HG02571 (cell line): ENCODE measurements at regions not wholly inside any gene's neighbourhood (a gene's known extent, or its start where the extent isn't known, plus 50 kb on each side); places are given as distances from the start of the nearest gene placed in this dataset.

Experiments
- ATAC-seq: cut with Tn5 transposase; IDR thresholded peaks from one replicate; pipeline ENCODE4 v1.9.1; 2021; ENCODE audit warnings: mild to moderate bottlenecking, moderate library complexity; ENCODE audit not compliant: unreplicated experiment

GRCh38 chr4:180058691-180059215 lies 2184.4 kb upstream of the TENM3 start:
- ATAC-seq = peak; percentile 10

DNA sequence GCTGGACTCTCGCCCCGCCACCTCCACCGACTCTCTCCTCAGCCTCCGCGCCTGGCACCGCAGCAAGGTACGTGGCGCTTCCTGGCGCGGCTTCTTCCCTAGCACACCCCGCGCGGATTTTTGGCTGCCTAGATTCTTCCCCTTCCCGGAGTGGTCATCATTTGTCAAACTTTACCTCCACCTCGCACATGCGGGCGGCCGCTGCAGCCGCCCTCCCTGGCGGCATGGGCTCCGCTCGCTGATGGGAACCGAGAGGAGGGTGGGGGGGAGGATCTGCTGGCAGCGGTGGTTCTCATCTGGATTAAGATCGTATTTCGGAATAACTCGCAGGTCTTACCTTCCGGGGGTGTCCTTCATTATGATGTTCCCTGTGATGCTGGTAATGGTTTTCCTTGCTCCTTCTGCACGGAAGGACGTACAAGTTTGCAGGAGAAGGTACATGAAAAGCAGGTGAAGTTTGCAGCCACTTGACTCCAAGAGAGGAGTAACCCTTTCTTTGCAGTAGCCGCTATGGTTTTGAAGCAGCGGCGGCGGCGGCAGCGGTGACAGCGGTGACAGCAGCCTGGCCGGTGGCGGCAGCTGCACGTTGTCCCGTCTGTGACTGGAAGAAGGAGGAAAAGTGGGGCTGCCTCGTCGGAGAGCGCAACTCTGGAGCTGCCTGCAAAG lies 2183.9 kb upstream of the TENM3 start:
- ATAC-seq = no peak

DNA sequence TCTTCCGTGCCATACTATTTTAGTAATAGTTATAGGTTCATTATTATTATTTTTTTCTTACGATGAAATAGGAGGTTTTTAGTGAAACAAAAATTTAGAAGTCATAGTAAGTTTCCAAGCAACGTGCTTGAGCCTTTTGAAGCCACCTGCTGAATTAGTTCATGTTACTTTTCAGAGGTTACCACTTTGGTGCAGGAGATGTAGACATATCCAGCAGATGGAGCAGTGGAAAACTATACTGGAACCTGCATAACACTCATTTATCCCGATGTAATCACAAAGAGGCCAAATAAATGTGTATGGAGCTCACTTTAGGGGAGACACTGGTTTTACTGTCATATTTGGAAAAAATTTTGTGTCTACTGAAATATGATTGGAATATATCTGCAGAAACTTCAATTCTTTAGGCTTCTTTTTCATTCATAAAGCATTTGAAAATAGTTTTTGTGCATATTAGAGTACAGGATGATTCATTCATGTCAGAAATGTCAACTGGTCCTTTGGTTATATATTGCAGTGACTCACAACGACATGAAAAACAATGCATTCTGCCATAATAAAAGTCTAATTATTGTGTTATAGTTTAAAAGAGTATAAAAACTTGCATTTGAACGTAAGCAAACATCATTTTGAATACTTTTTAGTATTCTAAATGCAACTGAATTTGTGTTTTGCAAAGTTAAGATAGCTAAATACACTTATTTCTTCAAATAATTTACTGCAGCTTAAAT lies 2182.9 kb upstream of the TENM3 start:
- ATAC-seq = no peak

GRCh38 chr4:180081072-180081471 lies 2162.1 kb upstream of the TENM3 start:
- ATAC-seq = no peak

- ATAC-seq = no peak
Observed at GRCh38 chr4:180084561-180084960, 2158.6 kb upstream of the TENM3 start.

DNA sequence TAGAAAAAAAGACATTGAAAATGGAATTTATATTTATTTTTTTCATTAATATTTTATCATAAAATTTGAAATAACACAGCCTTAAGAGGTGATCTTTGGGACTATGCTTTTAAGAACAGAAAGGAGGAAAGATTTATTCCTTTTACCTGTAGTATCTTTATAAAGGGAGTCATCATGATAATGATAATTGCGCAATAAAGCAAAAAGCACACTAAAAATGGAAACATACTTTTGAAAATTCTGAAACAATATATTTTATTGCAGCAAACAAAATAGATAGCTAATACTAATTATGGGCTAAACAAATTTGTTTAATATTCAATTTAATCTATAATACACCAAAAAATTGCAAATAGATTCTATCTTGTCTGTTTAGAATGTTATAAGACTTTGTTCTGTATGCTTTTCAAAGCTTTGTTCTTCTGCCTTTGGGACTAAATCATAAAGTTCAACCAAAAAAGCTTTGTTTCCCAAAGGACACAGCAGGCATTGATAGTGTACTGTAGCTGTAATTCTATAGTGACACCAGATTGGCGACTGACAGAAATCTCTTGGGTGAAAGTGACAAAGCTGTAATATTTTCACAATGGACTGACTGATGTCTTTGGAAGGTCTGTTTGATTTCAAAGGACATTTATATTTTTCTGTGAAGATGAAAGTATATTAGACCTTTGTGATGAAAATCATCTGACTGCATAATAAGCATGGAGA lies 2156.6 kb upstream of the TENM3 start:
- ATAC-seq = no peak

GRCh38 chr4:180098586-180098985 lies 2144.6 kb upstream of the TENM3 start:
- ATAC-seq = no peak

DNA sequence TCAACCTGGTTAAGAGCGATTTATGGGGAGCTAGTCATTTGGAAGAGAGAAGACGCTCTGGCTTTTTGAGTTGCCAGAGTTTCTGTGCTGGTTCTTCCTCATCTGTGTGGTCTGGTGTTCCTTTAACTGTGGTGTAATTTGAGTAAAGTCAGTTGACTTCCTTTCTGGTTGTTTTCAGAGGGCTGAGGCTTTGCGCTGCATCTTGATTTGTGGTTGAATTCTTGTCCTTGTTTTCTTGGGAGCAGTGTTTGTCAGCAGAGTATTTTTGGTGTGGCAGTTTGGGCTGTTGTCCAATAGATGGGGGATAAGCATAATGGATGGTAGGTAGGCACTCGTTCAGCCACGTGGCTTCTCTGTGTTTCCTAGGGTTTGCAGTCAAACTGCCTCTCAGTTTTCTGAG lies 2143.2 kb upstream of the TENM3 start:
- no peak for ATAC-seq

DNA sequence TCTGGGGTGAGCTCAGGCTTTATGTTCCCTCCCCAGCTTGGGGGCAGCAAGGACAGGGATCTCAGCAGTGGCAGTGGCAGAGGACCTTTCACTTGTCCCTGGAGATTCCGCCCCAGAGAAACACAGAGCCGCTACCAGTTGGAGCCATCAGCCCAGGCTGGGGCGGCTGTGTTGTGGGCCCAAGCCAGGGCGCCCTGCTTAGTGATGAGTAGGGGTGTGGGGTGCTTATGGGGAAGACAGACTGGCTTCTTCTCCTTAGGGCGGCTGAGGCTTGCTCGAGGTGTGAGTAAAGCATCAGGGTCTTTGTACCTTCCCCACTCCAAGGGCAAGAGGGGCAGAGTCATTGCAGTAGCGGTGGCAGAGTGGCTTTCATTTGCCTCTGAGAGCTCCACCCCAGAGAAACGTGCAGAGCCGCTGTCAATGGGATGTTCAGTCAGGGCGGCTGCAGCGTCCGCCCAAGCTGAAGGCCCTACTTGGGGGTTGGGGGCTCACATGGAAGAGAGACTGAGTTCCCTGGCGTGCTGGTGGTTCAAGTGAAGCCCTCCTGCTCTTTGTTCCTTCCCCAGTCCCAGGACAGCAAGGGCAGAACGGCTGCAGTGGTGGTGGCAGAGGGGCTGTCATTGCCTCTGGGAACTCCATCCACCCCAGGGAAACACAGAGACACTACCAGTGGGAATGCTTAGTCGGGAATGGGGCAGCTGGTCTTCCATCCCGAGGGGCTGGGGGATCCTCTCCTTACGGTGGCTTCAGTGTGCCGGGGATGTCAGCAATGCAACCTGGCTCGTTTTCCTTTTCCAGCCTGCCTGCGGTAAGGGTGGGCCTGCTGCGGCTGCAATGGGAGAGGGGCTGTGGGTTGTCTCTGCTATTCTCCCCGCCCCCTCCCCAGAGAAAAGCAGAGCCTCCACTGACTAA lies 2142.5 kb upstream of the TENM3 start:
- ATAC-seq = no peak

GRCh38 chr4:180101348-180102083 lies 2141.7 kb upstream of the TENM3 start:
- no peak for ATAC-seq

- ATAC-seq = no peak
Observed at GRCh38 chr4:180103794-180104193, 2139.4 kb upstream of the TENM3 start.

DNA sequence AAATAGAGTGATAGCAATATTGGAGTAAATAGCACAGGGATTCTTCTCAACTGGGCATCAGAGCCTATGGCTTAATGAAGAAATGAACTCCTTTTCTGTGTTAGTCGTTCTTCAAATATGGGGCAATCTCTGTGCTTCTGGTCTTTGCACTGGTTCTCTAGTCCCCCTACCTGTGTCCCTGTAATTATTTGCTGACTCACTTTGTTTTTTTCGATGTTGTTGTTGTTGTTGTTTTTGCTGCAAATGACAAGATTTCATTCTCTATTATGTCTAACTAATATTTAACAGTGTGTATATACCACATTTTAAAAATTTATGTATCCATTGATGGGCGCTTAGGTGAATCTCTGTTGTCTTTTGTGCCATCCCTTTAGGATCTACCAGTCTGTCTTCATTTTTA lies 2137.8 kb upstream of the TENM3 start:
- no peak for ATAC-seq

DNA sequence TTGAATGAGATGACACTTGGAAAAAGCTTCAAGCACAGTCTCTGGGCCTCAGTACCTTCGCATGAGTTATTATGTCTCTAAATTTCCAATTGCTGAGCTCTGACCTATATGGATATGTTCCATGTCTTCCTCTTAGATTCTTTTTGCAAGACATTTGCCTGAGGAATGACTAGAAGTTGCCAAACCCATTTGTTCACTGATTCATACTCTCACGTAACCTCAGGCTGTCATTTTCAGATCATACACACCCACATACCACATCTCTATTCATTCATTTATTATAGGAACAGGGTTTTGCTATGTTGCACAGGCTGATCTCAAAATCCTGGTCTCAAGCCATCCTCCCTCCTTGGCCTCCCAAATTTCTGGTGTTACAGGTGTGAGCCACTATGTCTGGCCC lies 2137.1 kb upstream of the TENM3 start:
- no peak for ATAC-seq

DNA sequence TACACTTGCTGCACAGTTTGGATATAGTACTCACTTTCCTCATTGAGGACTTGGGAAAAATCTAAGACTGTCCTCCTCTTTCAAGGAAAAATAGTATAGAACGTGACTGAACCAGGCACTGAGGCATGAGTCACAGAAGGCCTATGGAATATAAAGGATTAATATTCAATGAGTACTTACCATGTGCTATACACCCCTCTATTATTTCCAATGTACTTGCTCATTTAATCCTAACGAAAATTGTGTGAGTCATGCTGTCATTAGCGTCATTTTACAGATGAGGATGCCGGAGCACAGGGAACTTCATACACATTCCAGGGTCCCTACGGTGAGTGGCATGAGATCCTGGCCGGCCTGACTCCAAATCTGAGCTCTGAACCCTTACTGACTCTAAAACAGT lies 2136.2 kb upstream of the TENM3 start:
- ATAC-seq = no peak

DNA sequence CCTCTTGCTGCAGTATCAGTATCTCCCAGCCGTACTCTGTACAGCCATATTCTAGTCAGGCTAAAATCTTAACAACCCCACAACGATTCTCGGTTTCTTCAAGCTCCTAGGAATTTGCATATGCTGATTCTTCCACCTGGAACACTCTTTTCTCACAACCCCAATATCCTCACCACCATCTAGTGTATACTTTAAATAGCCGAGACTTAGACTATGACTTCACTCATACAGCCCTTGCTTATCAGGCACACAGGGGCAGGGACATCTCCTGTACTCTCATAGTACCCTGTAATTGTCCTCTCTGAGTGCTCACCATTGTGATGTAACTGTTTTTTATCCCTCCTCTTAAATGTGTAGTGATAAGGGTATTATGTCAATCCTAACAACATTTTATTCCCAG lies 2126.4 kb upstream of the TENM3 start:
- no peak for ATAC-seq

DNA sequence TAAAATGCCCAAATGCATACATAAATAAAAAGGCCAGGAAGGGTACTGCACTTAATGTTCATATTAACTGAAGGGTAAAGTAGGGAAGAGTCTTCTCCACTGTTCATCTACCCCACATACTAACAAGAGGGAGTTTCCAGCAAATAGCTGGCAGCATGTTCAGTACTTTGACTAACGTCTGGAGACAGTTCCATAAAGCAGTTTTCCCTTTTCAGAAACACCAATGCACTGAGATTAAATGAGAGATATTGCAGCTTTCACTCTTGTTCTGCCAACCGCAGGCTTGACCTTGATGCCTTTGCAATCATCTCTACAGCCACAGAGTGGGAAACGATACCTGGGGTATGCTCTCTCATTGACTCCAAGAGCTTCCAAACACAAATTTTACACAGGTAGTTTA lies 2123.1 kb upstream of the TENM3 start:
- no peak for ATAC-seq

- ATAC-seq = no peak
Observed at GRCh38 chr4:180134091-180134866, 2108.9 kb upstream of the TENM3 start.

GRCh38 chr4:180141734-180142133 lies 2101.5 kb upstream of the TENM3 start:
- no peak for ATAC-seq

DNA sequence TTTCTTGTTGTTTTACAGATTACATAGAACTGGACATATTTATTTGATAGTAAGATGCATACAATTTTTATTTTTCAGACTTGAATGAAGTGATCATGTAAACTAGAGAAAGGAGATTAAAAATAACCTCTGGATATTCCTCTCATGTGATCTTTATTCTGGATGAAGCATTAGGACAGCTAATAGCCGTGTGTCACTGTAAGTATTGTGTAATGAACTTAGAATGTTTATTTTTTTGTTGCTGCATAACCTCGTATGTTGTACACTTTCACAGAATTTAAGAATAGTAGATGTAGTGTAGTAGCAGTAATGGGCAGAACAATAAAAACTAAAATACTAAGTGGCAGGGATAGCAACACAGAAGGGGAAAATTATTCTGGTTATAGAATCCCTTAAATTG lies 2094.5 kb upstream of the TENM3 start:
- ATAC-seq = no peak
